ENCODE measurements at regions not wholly inside any gene's neighbourhood (a gene's known extent, or its start where the extent isn't known, plus 50 kb on each side); places are given as distances from the start of the nearest gene placed in this dataset.

- in situ Hi-C loops (cut with MboI; ENCODE audit: low pct_unique_long_range_greater_than_20kb, low sequenced_read_pairs, unreplicated experiment): no loop called here
- TF ChIP-seq CTCF (IDR thresholded peaks at IDR 0.05; ENCODE audit: extremely low read depth, insufficient read depth, missing control alignments): no peak
- no peak for DNase-seq (ENCODE audit: low spot score)
These were observed 211.1 kb upstream of the NUDT6 start for GRCh38 chr4:123133397-123134050.

- DNase-seq (ENCODE audit: low spot score): no peak
- in situ Hi-C loops (cut with MboI; ENCODE audit: low pct_unique_long_range_greater_than_20kb, low sequenced_read_pairs, unreplicated experiment): no loop called here
- TF ChIP-seq CTCF (IDR thresholded peaks at IDR 0.05; ENCODE audit: extremely low read depth, insufficient read depth, missing control alignments): no peak
These were observed 222.2 kb upstream of the NUDT6 start for GRCh38 chr4:123144616-123145015.

GRCh38 chr4:123158576-123158975 lies 236.2 kb upstream of the NUDT6 start:
- DNase-seq (ENCODE audit: low spot score): no peak
- in situ Hi-C loops (cut with MboI; ENCODE audit: low pct_unique_long_range_greater_than_20kb, low sequenced_read_pairs, unreplicated experiment): no loop called here
- no peak for TF ChIP-seq CTCF (IDR thresholded peaks at IDR 0.05; ENCODE audit: extremely low read depth, insufficient read depth, missing control alignments)

GRCh38 chr4:123159479-123159878 lies 237.1 kb upstream of the NUDT6 start:
- no peak for DNase-seq (ENCODE audit: low spot score)
- no peak for TF ChIP-seq CTCF (IDR thresholded peaks at IDR 0.05; ENCODE audit: extremely low read depth, insufficient read depth, missing control alignments)
- in situ Hi-C loops (cut with MboI; ENCODE audit: low pct_unique_long_range_greater_than_20kb, low sequenced_read_pairs, unreplicated experiment): no loop called here

GRCh38 chr4:123162859-123163258 lies 233.7 kb upstream of the SPRY1 start:
- in situ Hi-C loops (cut with MboI; ENCODE audit: low pct_unique_long_range_greater_than_20kb, low sequenced_read_pairs, unreplicated experiment): no loop called here
- TF ChIP-seq CTCF (IDR thresholded peaks at IDR 0.05; ENCODE audit: extremely low read depth, insufficient read depth, missing control alignments): no peak
- no peak for DNase-seq (ENCODE audit: low spot score)

- in situ Hi-C loops (cut with MboI; ENCODE audit: low pct_unique_long_range_greater_than_20kb, low sequenced_read_pairs, unreplicated experiment): no loop called here
- TF ChIP-seq CTCF (IDR thresholded peaks at IDR 0.05; ENCODE audit: extremely low read depth, insufficient read depth, missing control alignments): no peak
- no peak for DNase-seq (ENCODE audit: low spot score)
These were observed 233.1 kb upstream of the SPRY1 start for GRCh38 chr4:123163501-123163900.

Data from GM13977 (cell line).